SU-DHL-6 (cell line): ENCODE measurements at regions not wholly inside any gene's neighbourhood (a gene's known extent, or its start where the extent isn't known, plus 50 kb on each side); places are given as distances from the start of the nearest gene placed in this dataset.

ENCODE experiments used
- H2AFZ ChIP-seq: fragments of 200-600 bp; sonication (generic); 2 replicates; pipeline ENCODE4 v1.6.1; 2014; ENCODE audit warnings: low read depth, mild to moderate bottlenecking, moderate library complexity, mixed read lengths, antibody characterized with exemption, low read length; ENCODE audit not compliant: severe bottlenecking
- H3F3A ChIP-seq: fragments of 200-600 bp; shearing (Covaris generic); 2 replicates; pipeline ENCODE4 v1.6.0; 2016; ENCODE audit warnings: antibody characterized with exemption, mild to moderate bottlenecking; ENCODE audit not compliant: insufficient read depth
- H3K27ac ChIP-seq: fragments of 200-600 bp; sonication (generic); 2 replicates; pipeline ENCODE4 v1.5.1; 2016; ENCODE audit warnings: low read depth, mild to moderate bottlenecking, low read length, moderate library complexity, mixed read lengths
- H3K27me3 ChIP-seq: fragments of 200-600 bp; sonication (generic), shearing (Covaris generic); 2 replicates; pipeline ENCODE4 v1.6.0; 2014; ENCODE audit warnings: mild to moderate bottlenecking, low read length
- H3K36me3 ChIP-seq: fragments of 200-600 bp; sonication (generic); 2 replicates; pipeline ENCODE4 v1.6.1; 2014; ENCODE audit warnings: mild to moderate bottlenecking, low read length, mixed read lengths
- H3K4me2 ChIP-seq: fragments of 300-600, 200-600 bp; shearing (Covaris generic), sonication (generic); 2 replicates; pipeline ENCODE4 v1.6.0; 2014; ENCODE audit warnings: low read length, low read depth, mild to moderate bottlenecking; ENCODE audit not compliant: poor library complexity, severe bottlenecking
- H3K4me3 ChIP-seq: fragments of 200-600 bp; sonication (generic); 2 replicates; pipeline ENCODE4 v1.5.1; 2014; ENCODE audit warnings: antibody characterized with exemption, low read length, mild to moderate bottlenecking, mixed read lengths; ENCODE audit not compliant: insufficient read depth, poor library complexity, severe bottlenecking
- H3K79me2 ChIP-seq: fragments of 200-600 bp; sonication (generic); 2 replicates; pipeline ENCODE4 v1.6.1; 2014; ENCODE audit warnings: mild to moderate bottlenecking, low read length, moderate library complexity; ENCODE audit not compliant: insufficient read depth
- H3K9ac ChIP-seq: fragments of 200-600 bp; sonication (generic); 2 replicates; pipeline ENCODE4 v1.7.0; 2014; ENCODE audit warnings: mild to moderate bottlenecking, low read length
- H3K9me2 ChIP-seq: fragments of 200-600 bp; sonication (generic); replicated peaks from 2 replicates; pipeline ENCODE4 v1.6.1; 2014; ENCODE audit warnings: low read length; ENCODE audit not compliant: insufficient read depth
- H3K9me3 ChIP-seq: fragments of 200-600 bp; sonication (generic); 2 replicates; pipeline ENCODE4 v1.6.1; 2014; ENCODE audit warnings: low read length, mixed read lengths; ENCODE audit not compliant: insufficient read depth
- H4K20me1 ChIP-seq: fragments of 200-600 bp; sonication (generic); 2 replicates; pipeline ENCODE4 v1.6.1; 2014; ENCODE audit warnings: low read depth, mild to moderate bottlenecking, antibody characterized with exemption, low read length, moderate library complexity, mixed read lengths
- CTCF ChIP-seq: fragments of 200-600 bp; sonication (generic); IDR thresholded peaks from one replicate; pipeline ENCODE4 v1.5.1; 2017; ENCODE audit warnings: antibody characterized with exemption, mild to moderate bottlenecking, low read length, moderate library complexity; ENCODE audit not compliant: insufficient read depth, poor library complexity, severe bottlenecking
- EZH2phosphoT487 ChIP-seq: fragments of 200-600 bp; sonication (generic), shearing (Covaris generic); conservative IDR thresholded peaks from 2 replicates; pipeline ENCODE4 v1.6.1; 2018; ENCODE audit warnings: mild to moderate bottlenecking, antibody characterized with exemption, low read length, moderate library complexity, mixed read lengths

- no peaks in the 10 kb centered on the region for H3K27me3 ChIP-seq
- no peak overlapping the region for H2AFZ ChIP-seq
- TF ChIP-seq EZH2phosphoT487 (no peak), CTCF (no peak)
- H3K4me2 ChIP-seq = no peak overlapping the region
- 0 out of 2 replicates have a peak, but pooled peaks cover under 1% of the 10 kb centered on the region for H3K9me3 ChIP-seq
- no peak overlapping the region for H3K9ac ChIP-seq
- H3F3A ChIP-seq = no peaks in the 10 kb centered on the region
- H3K79me2 ChIP-seq = no peaks in the 10 kb centered on the region
- H3K36me3 ChIP-seq = no peaks in the 10 kb centered on the region
- no peaks in the 10 kb centered on the region for H4K20me1 ChIP-seq
- no peak overlapping the region for H3K4me3 ChIP-seq
- H3K27ac ChIP-seq = no peak overlapping the region
- no peaks in the 10 kb centered on the region for H3K9me2 ChIP-seq
Measured at GRCh38 chr16:35258381-35258780, 1799.0 kb downstream of the TP53TG3F start.

GRCh38 chr16:35295856-35296255, 1836.4 kb downstream of the TP53TG3F start:
- Histone ChIP-seq H3K27me3 (no peaks in the 10 kb centered on the region), H3K27ac (no peak overlapping the region), H3K9me3 (no peaks in the 10 kb centered on the region), H3K79me2 (no peaks in the 10 kb centered on the region), H3K9me2 (no peaks in the 10 kb centered on the region), H4K20me1 (no peaks in the 10 kb centered on the region), H3K9ac (no peak overlapping the region), H3K36me3 (no peaks in the 10 kb centered on the region), H3K4me3 (no peak overlapping the region), H2AFZ (no peak overlapping the region), H3K4me2 (no peak overlapping the region), H3F3A (no peaks in the 10 kb centered on the region)
- TF ChIP-seq CTCF = no peak
- TF ChIP-seq EZH2phosphoT487 = no peak

- TF ChIP-seq EZH2phosphoT487 (no peak), CTCF (no peak)
- H3K4me2 ChIP-seq = no peak overlapping the region
- no peak overlapping the region for H3K27ac ChIP-seq
- H4K20me1 ChIP-seq = no peaks in the 10 kb centered on the region
- no peaks in the 10 kb centered on the region for H3K79me2 ChIP-seq
- H3F3A ChIP-seq = no peaks in the 10 kb centered on the region
- H3K9me3 ChIP-seq = no peaks in the 10 kb centered on the region
- H3K36me3 ChIP-seq = no peaks in the 10 kb centered on the region
- no peak overlapping the region for H3K9ac ChIP-seq
- H3K9me2 ChIP-seq = no peaks in the 10 kb centered on the region
- no peak overlapping the region for H3K4me3 ChIP-seq
- no peaks in the 10 kb centered on the region for H3K27me3 ChIP-seq
- no peak overlapping the region for H2AFZ ChIP-seq
Measured at GRCh38 chr16:35296962-35297653, 1837.7 kb downstream of the TP53TG3F start.
